NCI-H1092 (cell line): ENCODE measurements at regions not wholly inside any gene's neighbourhood (a gene's known extent, or its start where the extent isn't known, plus 50 kb on each side); places are given as distances from the start of the nearest gene placed in this dataset.

Experiments
- DNase-seq: peaks from one replicate; lab custom pipeline; 2025; lab: John Stamatoyannopoulos, UW

DNA sequence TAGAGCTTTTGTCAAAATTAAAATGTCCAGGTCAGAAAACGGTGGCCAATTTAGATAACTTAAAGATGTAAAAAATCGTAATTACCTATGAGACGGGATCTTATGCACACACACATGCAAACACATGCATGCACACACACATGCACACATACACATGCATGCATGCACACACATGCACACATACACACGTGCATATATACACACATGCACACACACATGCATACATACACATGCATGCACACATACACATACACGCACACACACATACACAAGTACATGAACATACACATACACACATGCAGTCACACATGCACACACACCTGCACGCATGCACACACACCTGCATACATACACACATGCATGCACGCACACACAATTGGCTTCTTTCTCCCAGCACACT, 362.0 kb downstream of the IRX1 start:
- no peak for DNase-seq

DNA sequence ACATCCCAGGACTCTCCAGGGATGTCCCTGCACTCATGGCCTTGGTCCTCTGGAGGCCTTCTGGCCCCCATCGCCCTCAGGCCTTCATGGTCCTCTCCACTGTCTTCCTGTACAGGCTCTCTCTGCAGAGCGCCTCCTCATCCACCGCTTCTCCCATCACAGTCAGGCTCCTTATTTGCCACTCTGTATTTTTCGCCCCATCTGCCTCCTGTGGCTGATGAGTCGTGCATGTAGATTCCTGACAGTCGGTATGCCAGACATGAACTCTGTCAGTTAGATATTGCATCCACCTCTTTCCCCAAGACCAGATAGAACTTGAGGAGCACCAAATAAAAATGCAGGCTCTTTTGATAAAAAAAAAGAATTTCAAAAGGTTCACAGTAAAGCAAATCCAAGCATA, 362.8 kb downstream of the IRX1 start:
- DNase-seq = no peak

DNA sequence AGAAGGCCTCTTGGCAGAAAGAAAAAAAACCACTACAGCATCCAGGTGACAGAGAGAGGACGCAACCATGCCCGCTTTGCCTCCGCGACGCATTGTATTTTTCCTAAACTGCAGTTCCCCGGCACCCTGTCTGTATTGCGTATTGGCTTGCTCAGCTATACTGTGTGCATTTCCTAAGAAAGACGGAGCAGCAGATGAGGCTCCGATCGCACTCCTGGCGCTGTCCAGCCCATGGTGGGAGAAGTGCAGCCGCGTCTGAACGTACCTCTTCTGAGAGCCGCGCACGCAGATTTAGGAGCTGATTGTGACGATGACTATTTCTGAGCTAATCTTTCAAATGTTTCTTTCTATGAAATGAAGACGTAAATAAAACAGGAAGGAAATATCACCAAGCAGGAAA, 366.5 kb downstream of the IRX1 start:
- DNase-seq = no peak

DNA sequence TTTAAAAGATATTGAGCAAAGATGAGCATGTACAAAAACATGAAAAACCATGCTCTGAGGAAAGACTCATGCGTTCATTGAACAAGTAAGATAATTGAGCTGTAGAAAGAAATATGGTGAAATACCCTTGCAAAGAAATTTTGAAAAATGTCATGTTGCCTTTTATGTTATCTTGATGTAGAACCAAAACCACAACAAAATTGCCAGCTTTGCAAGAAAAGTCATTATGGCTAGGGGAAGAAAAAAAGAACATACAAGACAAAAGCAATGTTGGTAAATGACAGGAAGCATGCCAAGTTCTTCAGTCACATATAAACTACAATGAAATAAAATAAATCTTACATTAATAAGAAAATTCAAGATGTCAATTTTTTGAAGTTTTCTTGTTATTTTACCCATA, 368.0 kb downstream of the IRX1 start:
- no peak for DNase-seq

DNA sequence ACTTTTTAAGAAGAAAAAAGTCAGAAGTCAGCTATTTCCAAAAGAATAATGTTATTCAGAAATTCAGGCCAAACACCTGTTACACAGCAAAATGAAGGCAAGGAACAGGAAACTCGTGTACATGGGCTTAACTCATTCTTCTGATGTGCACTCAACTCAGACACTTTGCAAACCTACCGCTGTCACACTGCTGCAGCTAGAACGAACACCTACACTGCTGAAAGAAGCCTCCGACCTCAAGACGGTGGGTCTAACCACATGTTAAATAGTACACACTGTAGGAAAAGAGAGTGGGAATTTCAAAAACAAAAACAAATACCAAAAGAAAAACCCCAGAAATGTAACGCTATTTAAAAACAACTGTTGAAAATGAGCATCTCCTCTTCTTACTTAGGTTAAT, 384.5 kb downstream of the IRX1 start:
- DNase-seq = no peak

DNA sequence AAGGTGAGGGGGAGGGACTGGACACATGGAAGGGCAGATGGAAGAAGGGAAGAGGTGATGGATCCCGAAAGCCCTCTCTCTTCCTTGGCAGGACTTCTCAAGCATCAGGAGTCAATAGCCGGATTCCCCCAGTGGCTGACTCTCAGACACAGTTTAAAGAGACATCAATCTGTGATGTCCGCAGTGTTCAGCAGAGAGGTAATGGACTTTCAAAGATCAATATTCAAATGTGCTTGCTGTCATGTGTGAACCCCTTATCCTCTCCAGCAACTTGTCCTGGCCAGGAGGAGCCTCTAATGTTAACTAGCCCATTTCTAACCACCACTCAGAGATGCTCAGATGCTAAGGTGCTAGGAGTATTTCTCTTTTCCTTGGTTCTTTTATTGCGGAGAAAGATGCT, 392.2 kb downstream of the IRX1 start:
- no peak for DNase-seq

DNA sequence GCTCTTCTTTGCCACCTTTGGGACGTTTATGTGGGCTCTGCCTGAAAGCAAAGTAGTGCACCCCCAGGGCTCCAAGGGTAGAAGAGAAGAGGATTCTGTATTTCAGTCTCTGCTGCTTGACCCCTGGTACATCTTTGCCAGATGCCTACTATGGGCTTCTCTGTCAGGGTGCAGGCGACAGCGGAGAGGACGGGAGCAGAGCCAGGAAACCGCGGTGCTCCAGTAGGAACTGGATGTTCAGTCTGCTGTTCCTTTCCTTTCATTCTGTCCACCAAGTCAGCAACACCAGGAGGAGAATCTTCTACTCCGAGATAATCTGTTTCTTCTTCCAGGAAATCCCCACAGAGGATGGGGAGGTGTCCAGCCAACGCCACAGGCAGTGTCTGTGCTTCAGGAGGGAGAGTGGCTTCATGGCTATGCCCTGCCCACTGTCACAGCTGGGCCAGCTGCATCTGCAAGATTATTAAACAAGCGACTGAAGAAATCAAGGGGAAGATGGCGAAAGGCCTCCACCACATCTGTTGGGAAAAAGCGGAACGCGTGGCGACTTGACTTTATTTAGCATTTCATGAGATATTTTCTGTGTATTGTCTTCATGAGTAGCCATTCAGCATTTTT, 398.3 kb downstream of the IRX1 start:
- no peak for DNase-seq

DNA sequence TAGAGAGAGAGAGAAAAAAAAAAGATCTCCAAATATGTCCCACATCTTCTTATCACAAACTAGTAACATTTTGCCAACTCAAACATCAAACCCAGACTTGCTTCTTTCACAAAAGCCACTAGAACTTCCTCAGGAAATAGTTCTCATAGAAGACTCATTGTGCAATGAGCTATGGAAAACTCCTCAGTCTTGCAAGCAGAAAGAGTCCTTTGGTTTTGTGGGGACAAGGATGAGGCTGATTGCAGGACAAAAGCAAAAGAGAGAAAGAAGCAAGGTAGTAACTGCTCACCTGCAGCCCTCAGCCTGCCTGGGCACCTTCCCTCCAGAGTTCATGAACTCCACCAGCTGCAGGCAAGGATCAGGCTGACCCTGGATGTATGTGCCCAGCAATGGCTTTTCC, 399.0 kb downstream of the IRX1 start:
- no peak for DNase-seq

DNA sequence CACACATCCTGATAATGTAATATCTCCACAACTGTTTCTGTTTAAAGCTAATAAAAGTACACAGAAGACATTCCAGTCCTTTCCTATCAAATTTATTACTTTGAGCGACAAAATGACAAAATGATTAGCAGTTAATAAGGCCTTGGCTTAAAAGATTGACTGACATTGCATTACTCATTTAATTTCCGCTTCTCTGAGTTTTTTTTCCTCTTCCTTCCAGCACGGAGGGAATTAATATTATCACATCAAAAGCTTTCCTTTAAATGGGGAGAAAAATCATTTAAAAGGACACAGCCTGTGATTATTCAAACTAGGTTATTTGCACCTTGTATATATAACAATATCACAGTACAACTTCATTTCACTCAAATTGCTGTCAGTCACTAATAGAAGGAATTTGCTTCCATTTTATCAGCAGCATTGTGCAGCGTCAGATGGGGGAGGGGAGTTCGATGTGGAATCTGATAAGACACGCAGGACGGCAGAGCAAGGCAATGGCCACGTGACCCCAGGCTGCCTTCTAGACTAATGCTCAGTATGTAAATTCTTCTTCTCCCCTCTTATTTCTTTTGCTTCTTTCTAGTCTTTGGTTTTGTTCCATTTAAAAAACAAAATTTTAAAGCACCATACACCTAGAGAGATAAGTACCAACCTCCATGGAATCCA, 400.5 kb downstream of the IRX1 start:
- DNase-seq = no peak

DNA sequence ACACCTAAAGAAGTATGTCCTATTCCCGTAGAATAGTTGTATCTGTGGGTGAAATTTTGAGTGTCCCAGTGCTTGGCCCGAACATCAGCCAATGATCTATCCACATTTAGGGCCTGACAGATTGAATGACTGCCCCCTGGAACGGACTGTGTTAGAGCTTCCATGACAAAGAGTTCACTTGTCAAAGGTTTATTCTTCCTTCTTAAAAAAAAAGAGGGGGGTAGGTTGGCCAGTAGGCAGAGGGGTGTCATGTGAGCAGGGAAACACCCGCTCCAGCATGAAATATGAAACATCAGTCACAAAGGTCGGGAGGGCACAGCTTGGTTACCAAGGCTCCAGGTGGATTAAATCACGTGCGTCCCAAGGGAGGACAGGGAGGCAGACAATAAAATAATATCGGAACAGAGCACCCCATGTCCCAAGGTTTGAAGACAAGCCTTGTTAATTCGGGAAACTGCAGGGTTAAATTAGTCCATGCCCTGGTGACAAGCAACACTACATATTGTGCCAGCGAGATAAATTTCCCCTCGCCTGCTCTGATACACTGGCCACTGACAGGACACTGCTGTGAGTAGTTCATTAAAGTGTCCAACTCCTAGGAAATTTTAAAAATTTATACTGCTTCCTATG, 401.2 kb downstream of the IRX1 start:
- no peak for DNase-seq

DNA sequence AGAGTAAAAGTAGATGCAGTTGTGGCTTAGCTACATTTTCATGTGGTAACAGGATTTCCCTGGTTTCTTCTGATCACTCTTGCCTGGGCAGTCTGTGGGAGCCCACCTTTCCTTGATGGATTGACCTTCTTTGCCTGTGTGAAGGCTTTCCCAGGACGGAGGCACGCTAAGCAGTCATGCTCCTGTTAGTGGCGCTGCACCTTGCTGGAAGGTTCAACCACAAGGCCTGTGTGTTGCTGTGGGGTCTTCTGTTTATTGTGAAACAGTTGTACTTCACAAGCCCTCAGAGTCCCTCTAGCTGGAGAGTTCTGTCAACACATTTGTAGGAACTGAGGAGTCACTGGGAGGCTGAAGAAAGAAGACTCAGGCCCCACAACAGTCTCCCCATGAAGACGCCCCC, 402.0 kb downstream of the IRX1 start:
- no peak for DNase-seq

DNA sequence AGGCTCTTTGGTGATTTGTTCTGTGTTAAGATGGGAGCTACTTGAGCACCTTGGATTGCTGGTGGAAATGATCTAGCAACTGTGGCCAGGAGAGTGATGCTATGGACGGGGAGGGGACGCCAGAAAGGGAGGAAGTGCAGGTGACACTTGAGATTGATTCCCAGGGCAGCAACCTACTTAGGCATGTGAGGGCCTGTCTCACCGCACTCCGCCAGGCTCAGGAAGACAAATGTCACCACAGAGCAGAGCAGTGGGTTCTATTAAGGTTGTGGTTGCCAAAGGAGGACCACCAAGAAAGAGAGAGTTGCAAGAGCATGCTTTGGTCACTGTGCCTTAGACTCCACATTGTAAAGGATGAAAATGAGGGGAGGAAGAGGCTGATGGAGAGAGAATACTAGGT, 404.3 kb downstream of the IRX1 start:
- DNase-seq = no peak

DNA sequence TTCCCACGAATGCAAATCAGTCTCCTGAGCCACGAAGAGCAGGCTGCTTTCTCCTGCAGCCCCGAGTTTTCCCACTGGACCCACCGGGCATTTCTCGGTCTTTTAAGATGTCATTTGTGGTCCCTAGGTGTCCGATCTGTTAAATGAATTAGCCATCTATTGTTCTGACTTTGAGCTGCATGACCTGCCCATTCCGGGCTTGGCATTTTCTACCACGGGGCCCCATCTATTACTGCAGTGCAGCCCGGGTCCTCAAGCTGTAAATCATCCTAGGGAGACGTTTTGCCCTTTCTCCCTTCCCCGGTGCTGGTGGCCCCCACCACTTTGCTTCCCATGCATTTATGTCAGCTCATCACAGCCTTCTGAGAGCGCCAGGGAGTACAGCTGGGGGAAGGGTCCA, 405.4 kb downstream of the IRX1 start:
- no peak for DNase-seq

DNA sequence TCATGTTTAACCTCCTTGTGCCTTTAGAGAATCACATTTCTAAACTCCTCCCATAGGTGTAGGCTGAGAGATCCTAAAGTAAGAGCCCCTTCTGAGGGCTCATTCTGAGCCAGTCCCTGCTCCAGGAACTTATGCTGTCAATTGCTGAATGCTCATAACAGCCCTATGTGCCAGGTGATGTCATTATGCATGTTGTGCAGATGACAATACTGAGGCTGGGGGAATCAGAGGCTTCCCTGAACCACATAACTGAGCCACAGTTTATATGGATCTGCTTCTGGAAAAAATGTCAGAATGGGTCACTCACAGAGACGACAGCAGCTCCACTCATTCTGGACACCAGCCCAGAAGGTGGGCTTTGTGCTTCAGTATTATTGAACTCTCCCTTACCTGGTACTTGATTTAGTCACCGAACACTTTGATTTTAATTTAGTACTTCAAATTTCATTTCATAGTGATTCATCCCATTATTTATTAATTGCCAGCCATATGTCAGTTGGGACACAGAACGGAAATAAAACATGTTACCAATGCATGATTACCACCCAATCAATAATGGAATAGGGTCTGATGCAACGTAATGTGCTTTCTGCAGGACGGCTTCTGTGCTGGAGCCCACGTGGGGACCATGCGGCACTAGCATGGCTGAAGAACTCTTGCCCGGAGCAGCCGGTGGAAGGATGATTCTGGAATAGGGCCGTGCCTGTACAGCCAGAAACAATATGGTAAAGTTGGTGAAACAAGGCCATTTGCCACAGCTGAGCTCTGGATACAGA, 406.3 kb downstream of the IRX1 start:
- DNase-seq = no peak

DNA sequence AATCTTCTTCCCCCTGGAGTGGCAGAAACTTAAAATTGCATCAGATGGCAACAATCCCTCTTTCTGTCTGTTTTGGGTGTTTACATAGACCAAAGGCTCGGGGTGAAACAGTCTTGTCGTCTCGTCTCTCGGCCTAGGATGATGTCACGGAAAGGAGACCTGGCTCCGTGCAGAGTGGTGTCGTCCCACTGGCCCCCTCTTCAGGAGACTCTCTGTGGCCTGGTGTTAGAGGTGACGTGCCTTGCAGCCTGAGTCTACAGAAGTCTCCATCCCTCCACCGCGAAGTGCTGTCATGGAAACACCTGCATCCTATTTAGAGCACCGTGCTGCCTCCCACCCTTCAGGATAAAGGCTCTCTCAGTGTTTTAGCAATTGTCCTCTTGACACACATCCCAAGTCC, 409.7 kb downstream of the IRX1 start:
- no peak for DNase-seq

DNA sequence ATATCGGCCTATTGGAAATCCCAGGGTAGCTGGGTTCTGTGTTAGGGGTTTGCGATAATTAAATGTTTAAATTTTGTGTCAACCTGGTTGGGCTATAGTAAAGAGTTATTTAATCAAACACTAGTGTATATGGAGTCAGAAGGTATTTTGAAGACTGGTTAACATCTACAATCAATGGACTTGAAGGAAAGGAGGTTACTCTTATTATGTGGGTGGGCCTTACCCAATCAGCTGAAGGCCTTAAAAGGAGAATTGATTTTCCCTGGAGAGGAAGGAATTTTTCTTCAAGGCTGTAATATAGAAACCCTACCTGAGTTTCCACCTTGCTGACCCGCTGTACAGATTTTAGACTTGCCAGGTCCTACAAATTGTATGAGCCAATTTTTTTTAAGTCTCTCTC, 411.4 kb downstream of the IRX1 start:
- DNase-seq = no peak

DNA sequence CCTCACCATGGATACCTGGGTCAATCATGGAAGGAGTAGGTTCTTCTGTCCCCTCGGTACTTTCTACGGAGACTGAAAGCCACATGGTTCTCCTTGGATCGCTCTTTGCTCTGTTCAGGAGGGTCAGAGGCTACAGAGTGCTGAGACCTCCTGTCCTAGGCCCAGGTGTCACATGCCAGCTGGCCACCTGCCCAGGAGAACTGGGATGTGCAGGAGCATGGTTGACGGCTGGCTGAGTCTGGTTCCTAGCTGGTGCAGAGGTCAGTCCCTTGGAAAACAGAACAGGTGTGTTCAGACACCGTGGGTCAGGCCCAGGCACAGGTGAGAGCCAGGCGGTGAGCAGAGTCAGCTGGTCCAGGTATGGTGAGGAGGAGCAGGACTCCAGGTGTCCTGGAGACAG, 416.3 kb downstream of the IRX1 start:
- no peak for DNase-seq

DNA sequence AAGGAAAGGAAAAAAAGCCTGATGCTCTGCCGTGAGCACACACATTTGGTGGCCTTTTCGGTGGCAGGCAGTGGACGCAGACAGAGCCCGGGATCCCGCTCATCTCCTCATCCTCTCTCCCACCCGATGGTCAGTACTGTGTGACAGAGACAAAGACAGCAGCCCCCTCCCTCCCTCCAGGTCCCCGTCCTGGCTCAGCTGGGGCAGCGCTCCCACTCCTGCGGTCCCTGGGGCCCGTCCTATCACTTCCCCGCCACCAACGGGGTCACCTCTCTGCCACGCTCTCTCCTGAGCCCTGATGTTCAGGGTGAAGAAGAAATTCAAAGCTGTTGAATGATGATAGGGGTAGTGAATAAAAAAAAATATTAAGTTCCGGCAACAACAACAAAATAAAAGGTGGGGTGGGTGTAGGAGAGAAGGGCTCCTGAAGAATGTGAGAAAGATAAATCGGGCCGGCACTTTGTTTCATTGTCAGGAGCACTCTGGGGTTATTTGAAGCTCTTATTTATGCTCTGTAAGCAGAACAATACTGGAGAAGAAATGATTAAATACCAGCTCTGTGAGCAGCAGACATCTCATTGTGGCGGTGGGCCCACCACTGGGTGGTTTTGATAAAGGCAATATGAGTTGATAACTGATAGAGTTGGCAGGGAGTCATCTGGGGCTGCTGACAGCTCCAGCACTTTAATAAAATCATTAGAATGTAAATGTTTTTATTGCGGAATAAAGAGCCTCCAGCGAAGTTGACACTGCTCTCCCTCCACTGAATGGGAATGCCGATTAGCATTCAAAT, 417.7 kb downstream of the IRX1 start:
- DNase-seq = no peak

DNA sequence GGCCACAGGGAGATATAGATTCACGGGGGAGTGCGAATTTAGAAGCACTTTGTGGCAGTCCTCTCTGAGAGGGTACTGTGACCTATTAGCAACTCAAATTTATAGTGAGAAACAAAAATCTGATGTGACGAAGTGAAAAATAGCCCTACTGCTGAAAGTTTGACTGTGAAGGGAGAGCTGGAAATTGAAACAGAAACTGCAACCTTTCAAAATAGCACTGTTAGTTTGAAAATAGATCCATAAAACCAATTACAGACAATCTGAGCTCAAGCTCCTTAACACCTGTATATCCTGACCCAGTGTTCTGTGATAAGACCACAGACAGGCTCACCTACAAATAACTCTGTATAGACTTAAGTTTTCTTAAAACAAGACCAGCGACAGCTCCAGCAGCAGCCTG, 420.1 kb downstream of the IRX1 start:
- DNase-seq = no peak

DNA sequence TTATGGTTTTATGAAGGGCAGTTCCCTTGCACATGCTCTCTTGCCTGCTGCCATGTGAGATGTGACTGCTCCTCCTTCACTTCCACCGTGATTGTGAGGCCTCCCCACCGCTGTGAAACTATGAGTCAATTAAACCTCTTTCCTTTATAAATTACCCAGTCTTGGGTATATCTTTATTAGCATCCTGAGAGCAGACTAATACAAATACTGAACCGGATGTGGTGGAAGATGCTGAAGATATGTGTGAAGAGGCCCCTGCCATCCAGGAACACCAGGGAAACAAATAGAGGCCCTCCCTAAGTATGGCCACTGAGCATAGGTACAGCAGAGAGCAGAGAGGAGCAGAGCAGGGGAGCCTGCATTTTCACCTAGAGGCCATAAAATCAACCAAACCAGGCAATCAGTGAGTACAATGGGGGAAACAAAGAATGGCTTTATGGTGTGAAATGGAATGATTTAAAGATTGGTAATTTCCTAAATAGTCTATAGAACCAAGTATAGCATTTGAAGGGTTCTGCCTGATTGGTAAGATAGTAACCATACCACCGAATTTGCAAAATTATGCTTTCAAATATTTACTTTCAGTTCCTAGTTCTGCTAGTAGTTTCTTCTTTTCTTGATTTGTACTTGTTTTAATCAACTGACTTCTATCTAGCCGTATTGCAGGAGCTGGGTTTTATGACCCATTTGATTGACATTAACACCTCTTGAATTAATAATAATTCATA, 421.6 kb downstream of the IRX1 start:
- DNase-seq = no peak

DNA sequence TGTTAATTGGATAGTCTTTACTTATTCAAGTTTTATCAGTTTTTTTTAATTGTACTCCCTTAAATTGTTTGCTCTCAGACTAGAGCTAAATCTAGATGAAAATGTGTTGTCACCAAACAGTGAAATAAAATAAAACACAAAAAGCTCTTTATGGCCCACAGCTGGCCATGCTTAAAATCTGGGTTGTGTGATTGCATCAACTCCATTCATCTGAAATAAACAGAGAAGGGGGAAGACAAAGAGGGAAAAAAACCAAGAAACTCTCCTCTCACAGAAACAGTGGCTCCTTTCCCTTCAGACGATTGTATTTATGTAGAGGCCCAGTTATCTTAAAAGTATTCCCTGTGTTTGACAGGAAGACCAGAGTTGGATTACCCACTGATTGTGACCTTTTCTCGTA, 422.4 kb downstream of the IRX1 start:
- DNase-seq = no peak
